PC-3 (cell line): ENCODE measurements at regions not wholly inside any gene's neighbourhood (a gene's known extent, or its start where the extent isn't known, plus 50 kb on each side); places are given as distances from the start of the nearest gene placed in this dataset.

Experiments
- CTCF ChIP-seq: fragments of 300-600 bp; sonication (generic); conservative IDR thresholded peaks from 2 replicates; pipeline ENCODE4 v1.5.1; 2017; ENCODE audit warnings: antibody characterized with exemption, low read depth, mild to moderate bottlenecking, low read length
- EZH2phosphoT487 ChIP-seq: fragments of 300-600 bp; sonication (generic); IDR thresholded peaks from 2 replicates; pipeline ENCODE4 v1.6.1; 2018; ENCODE audit warnings: mild to moderate bottlenecking, antibody characterized with exemption, low read length, borderline replicate concordance

GRCh38 chr6:106747139-106747538 is 117.8 kb downstream of the QRSL1 start:
- TF ChIP-seq EZH2phosphoT487 (no peak), CTCF (no peak)
